HFFc6 (cell line): ENCODE measurements at regions not wholly inside any gene's neighbourhood (a gene's known extent, or its start where the extent isn't known, plus 50 kb on each side); places are given as distances from the start of the nearest gene placed in this dataset.

Source experiments
- DNase-seq: peaks from one replicate; pipeline ENCODE4 v3.0.0-alpha.2; 2018
- H3K27ac Mint-ChIP-seq: 2 replicates; pipeline ENCODE4 v1.8.0; 2020; ENCODE audit warnings: mild to moderate bottlenecking, mixed read lengths
- H3K27me3 Mint-ChIP-seq: 2 replicates; pipeline ENCODE4 v1.8.0; 2021; ENCODE audit warnings: mild to moderate bottlenecking, moderate library complexity, mixed read lengths; ENCODE audit not compliant: insufficient read depth
- H3K36me3 Mint-ChIP-seq: 2 replicates; pipeline ENCODE4 v1.8.0; 2021; ENCODE audit warnings: low read depth, mixed read lengths
- H3K4me1 Mint-ChIP-seq: 2 replicates; pipeline ENCODE4 v1.8.0; 2020; ENCODE audit warnings: low read depth, mixed read lengths
- H3K4me3 Mint-ChIP-seq: 2 replicates; pipeline ENCODE4 v1.8.0; 2020; ENCODE audit warnings: mild to moderate bottlenecking, moderate library complexity, mixed read lengths
- H3K9me3 Mint-ChIP-seq: 2 replicates; pipeline ENCODE4 v1.8.0; 2020; ENCODE audit warnings: mild to moderate bottlenecking, mixed read lengths
- TF ChIP-seq, protein P1 (sequence below): fragments of 200-600 bp; sonication (generic); IDR thresholded peaks from 2 replicates; pipeline ENCODE4 v1.5.0; 2021; ENCODE audit warnings: antibody characterized with exemption, mild to moderate bottlenecking

DNA sequence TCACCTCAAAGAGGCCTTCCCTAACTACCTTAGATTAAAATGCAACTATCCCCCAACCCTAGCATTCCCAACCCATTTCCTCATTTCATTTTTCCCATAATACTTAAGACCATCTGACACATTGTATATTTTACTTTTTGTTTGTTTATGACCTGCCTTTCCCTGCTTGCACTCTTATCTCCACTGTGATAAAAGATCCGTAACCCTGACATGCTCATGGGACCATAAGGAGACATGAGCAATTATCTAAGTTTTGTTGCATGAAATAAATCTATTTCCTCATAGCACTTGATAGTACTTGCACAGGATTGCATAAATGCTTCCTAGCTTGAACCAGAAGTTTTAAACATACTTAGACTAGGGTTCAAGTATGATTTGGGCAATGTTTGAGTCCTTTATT lies 323.7 kb downstream of the NPR3 start:
- TF ChIP-seq, protein P1, sequence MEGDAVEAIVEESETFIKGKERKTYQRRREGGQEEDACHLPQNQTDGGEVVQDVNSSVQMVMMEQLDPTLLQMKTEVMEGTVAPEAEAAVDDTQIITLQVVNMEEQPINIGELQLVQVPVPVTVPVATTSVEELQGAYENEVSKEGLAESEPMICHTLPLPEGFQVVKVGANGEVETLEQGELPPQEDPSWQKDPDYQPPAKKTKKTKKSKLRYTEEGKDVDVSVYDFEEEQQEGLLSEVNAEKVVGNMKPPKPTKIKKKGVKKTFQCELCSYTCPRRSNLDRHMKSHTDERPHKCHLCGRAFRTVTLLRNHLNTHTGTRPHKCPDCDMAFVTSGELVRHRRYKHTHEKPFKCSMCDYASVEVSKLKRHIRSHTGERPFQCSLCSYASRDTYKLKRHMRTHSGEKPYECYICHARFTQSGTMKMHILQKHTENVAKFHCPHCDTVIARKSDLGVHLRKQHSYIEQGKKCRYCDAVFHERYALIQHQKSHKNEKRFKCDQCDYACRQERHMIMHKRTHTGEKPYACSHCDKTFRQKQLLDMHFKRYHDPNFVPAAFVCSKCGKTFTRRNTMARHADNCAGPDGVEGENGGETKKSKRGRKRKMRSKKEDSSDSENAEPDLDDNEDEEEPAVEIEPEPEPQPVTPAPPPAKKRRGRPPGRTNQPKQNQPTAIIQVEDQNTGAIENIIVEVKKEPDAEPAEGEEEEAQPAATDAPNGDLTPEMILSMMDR = no peak
- no peak overlapping the region for H3K27ac Mint-ChIP-seq
- DNase-seq = no peak
- H3K9me3 Mint-ChIP-seq = no peaks in the 10 kb centered on the region; the same call in 1 of the 2 replicates
- peaks cover 24% of the 10 kb centered on the region for H3K4me1 Mint-ChIP-seq
- H3K27me3 Mint-ChIP-seq = no peaks in the 10 kb centered on the region
- H3K36me3 Mint-ChIP-seq = peaks cover 14% of the 10 kb centered on the region
- no peak overlapping the region for H3K4me3 Mint-ChIP-seq

DNA sequence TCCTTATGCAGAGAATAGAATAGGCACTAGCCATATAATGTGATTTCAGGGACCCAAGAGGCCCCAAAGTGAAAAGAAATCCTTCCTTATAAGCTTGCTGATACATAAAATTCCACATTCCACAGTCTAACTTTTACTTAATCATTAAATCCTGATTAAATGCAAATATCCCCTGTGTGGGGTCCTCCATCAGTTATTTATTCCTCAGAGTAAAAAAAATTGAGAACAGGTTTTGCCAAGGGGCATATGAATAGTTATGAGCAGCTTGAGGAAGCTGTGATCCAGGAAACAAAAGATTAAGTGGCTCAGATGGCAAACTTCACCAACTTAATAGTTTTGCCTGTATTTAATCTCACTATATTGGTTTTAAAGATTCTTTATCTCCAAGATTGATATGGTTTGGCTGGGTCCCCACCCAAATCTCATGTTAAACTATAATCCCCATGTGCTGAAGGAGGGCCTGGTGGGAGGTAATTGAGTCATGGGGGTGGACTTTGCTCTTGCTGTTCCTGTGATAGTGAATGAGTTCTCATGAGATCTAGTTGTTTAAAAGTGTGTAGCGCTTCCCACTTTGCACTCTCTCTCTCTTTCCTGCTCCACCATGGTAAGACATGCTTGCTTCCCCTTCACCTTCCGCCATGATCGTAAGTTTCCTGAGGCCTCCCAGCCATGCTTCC lies 324.9 kb downstream of the NPR3 start:
- Mint-ChIP-seq H3K4me3 (no peak overlapping the region), H3K27ac (no peak overlapping the region), H3K36me3 (peaks cover 26% of the 10 kb centered on the region), H3K4me1 (peaks cover 24% of the 10 kb centered on the region), H3K27me3 (no peaks in the 10 kb centered on the region), H3K9me3 (peaks cover 6% of the 10 kb centered on the region)
- TF ChIP-seq, protein P1 = no peak
- no peak for DNase-seq

DNA sequence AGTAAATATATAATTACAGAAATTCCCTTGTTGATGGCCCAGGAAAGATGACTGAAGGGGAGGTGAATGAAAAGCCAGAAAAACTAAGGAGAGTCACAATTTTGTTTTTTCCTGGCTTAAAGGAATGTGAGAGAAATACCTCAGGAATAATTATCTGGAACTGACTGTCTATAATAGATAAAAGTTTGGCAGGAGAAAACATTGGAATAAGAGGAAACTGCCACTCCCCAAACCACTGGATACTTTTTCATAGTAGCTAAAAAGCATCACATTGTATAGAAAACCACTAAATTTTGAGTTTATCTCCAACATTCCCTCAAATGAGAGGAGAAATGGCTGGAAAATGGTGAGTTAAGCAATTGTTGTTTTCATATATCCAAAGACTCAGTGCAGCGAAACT lies 326.0 kb downstream of the NPR3 start:
- DNase-seq = no peak
- peaks cover 11% of the 10 kb centered on the region for H3K9me3 Mint-ChIP-seq
- H3K4me3 Mint-ChIP-seq = no peak overlapping the region
- TF ChIP-seq, protein P1 = no peak
- H3K4me1 Mint-ChIP-seq = peaks cover 19% of the 10 kb centered on the region
- H3K36me3 Mint-ChIP-seq = peaks cover 36% of the 10 kb centered on the region
- H3K27ac Mint-ChIP-seq = no peak overlapping the region
- no peaks in the 10 kb centered on the region for H3K27me3 Mint-ChIP-seq

GRCh38 chr5:33041586-33041985 lies 330.5 kb downstream of the NPR3 start:
- Mint-ChIP-seq H3K27me3 (no peaks in the 10 kb centered on the region), H3K9me3 (peaks cover 11% of the 10 kb centered on the region), H3K4me3 (no peak overlapping the region), H3K36me3 (peaks cover 61% of the 10 kb centered on the region), H3K4me1 (peaks cover 29% of the 10 kb centered on the region), H3K27ac (no peak overlapping the region)
- TF ChIP-seq, protein P1 = no peak
- no peak for DNase-seq

- no peak for DNase-seq
- H3K4me1 Mint-ChIP-seq = peaks cover 48% of the 10 kb centered on the region
- H3K36me3 Mint-ChIP-seq = peaks cover 59% of the 10 kb centered on the region
- H3K4me3 Mint-ChIP-seq = no peak overlapping the region
- no peaks in the 10 kb centered on the region for H3K27me3 Mint-ChIP-seq
- H3K9me3 Mint-ChIP-seq = peaks cover 11% of the 10 kb centered on the region
- H3K27ac Mint-ChIP-seq = no peak overlapping the region
- TF ChIP-seq, protein P1 = no peak
Observed at GRCh38 chr5:33043343-33043997, 332.3 kb downstream of the NPR3 start.
